Natural killer cell (primary cell): ENCODE measurements at regions not wholly inside any gene's neighbourhood (a gene's known extent, or its start where the extent isn't known, plus 50 kb on each side); places are given as distances from the start of the nearest gene placed in this dataset.

ENCODE experiments used
- ATAC-seq, 3 donors: fragments of 150-1000 bp in 2 of 3; fragments of 200-7000 bp in 1 of 3; cut with Tn5 transposase; 1 replicate in 1 of 3; 2 replicates in 2 of 3; pipeline ENCODE4 v1.10.0; 2021; ENCODE audit warnings: mild to moderate bottlenecking in 2 of 3, moderate library complexity in 2 of 3
- DNase-seq, 2 donors: peaks; one replicate each; pipeline versions ENCODE4 v3.0.0 to v3.0.0-alpha.2; 2013 to 2021; ENCODE audit warnings: mixed read lengths in 1 of 2
- H3K27ac ChIP-seq: one replicate; pipeline ENCODE4 v1.5.1; 2013; ENCODE audit warnings: mild to moderate bottlenecking, low read length
- H3K27me3 ChIP-seq: one replicate; pipeline ENCODE4 v1.6.1; 2013; ENCODE audit warnings: low read length; ENCODE audit not compliant: control insufficient read depth, insufficient read depth
- H3K36me3 ChIP-seq: one replicate; pipeline ENCODE4 v1.6.1; 2013; ENCODE audit warnings: low read length; ENCODE audit not compliant: control insufficient read depth, insufficient read depth
- H3K4me1 ChIP-seq: one replicate; pipeline ENCODE4 v1.6.1; 2013; ENCODE audit warnings: low read length; ENCODE audit not compliant: control insufficient read depth, insufficient read depth
- H3K4me3 ChIP-seq: one replicate; pipeline ENCODE4 v1.5.1; 2013; ENCODE audit warnings: low read length
- H3K9me3 ChIP-seq: one replicate; pipeline ENCODE4 v1.6.1; 2013; ENCODE audit warnings: low read length; ENCODE audit not compliant: control insufficient read depth, insufficient read depth
- H3K27ac Mint-ChIP-seq, 2 donors: one replicate each; pipeline ENCODE4 v1.8.0; 2022; ENCODE audit warnings: mild to moderate bottlenecking in 2 of 2, mixed read lengths in 2 of 2, moderate library complexity in 1 of 2
- H3K27me3 Mint-ChIP-seq, 2 donors: one replicate each; pipeline ENCODE4 v1.8.0; 2022; ENCODE audit warnings: low read depth in 2 of 2, mixed read lengths in 2 of 2
- H3K36me3 Mint-ChIP-seq: one replicate; pipeline ENCODE4 v1.8.0; 2022; ENCODE audit warnings: mixed read lengths
- H3K4me1 Mint-ChIP-seq, 2 donors: one replicate each; pipeline ENCODE4 v1.8.0; 2022; ENCODE audit warnings: mixed read lengths in 2 of 2
- H3K4me3 Mint-ChIP-seq: one replicate; pipeline ENCODE4 v1.8.0; 2022; ENCODE audit warnings: mild to moderate bottlenecking, moderate library complexity, mixed read lengths
- H3K9me3 Mint-ChIP-seq, 2 donors: one replicate each; pipeline ENCODE4 v1.8.0; 2022; ENCODE audit warnings: mixed read lengths in 2 of 2
- CTCF ChIP-seq: fragments of 200-600 bp; IDR thresholded peaks from one replicate; pipeline ENCODE4 v1.8.0; 2022; ENCODE audit warnings: antibody characterized with exemption
- WGBS: methylation state at CpG from one replicate; pipeline ENCODE4 v1.1.7; 2013; ENCODE audit warnings: missing lambda C conversion rate; ENCODE audit not compliant: insufficient coverage; 5-methylcytosine and 5-hydroxymethylcytosine counted together
- intact Hi-C: fragments of 100-400 bp; cut with micrococcal nuclease; formaldehyde crosslinking; loops from one replicate; pipeline ENCODE4 v1.14.2; 2022

GRCh38 chr2:56960581-56960980 lies 776.8 kb downstream of the CCDC85A start:
- H3K27me3 Mint-ChIP-seq: no peaks in the 10 kb centered on the region
- no peak for DNase-seq
- TF ChIP-seq CTCF: no peak
- no peak for ATAC-seq
- peaks cover 9% of the 10 kb centered on the region for H3K36me3 Mint-ChIP-seq
- intact Hi-C loops: no loop called here
- H3K4me1 Mint-ChIP-seq: no peaks in the 10 kb centered on the region
- no CpG with 5 or more reads among the region's 1 CpG for WGBS
- peaks cover 4 to 16% of the 10 kb centered on the region in 2 donors for H3K9me3 Mint-ChIP-seq
- Histone ChIP-seq H3K4me3 (no peak overlapping the region), H3K4me1 (no peaks in the 10 kb centered on the region), H3K36me3 (no peaks in the 10 kb centered on the region), H3K27me3 (no peaks in the 10 kb centered on the region), H3K27ac (no peak overlapping the region), H3K9me3 (no peaks in the 10 kb centered on the region)
- H3K4me3 Mint-ChIP-seq: no peak overlapping the region
- no peak overlapping the region for H3K27ac Mint-ChIP-seq

GRCh38 chr2:56962673-56963072 lies 778.9 kb downstream of the CCDC85A start:
- WGBS: no CpG with 5 or more reads among the region's 1 CpG
- Mint-ChIP-seq H3K9me3 (peaks cover 5 to 15% of the 10 kb centered on the region in 2 donors), H3K4me3 (no peak overlapping the region), H3K36me3 (peaks cover 5% of the 10 kb centered on the region), H3K27me3 (no peaks in the 10 kb centered on the region), H3K4me1 (no peaks in the 10 kb centered on the region), H3K27ac (no peak overlapping the region)
- no peak for DNase-seq
- no peak for TF ChIP-seq CTCF
- intact Hi-C loops: no loop called here
- ATAC-seq: no peak
- H3K4me3 ChIP-seq: no peak overlapping the region
- no peaks in the 10 kb centered on the region for H3K4me1 ChIP-seq
- H3K36me3 ChIP-seq: no peaks in the 10 kb centered on the region
- no peaks in the 10 kb centered on the region for H3K27me3 ChIP-seq
- H3K27ac ChIP-seq: no peak overlapping the region
- no peaks in the 10 kb centered on the region for H3K9me3 ChIP-seq

GRCh38 chr2:56969513-56969912 lies 785.7 kb downstream of the CCDC85A start:
- Mint-ChIP-seq H3K9me3 (peaks cover 11 to 16% of the 10 kb centered on the region in 2 donors), H3K4me1 (no peaks in the 10 kb centered on the region), H3K27me3 (no peaks in the 10 kb centered on the region), H3K4me3 (no peak overlapping the region), H3K36me3 (no peaks in the 10 kb centered on the region), H3K27ac (no peak overlapping the region)
- H3K4me1 ChIP-seq: no peaks in the 10 kb centered on the region
- H3K36me3 ChIP-seq: no peaks in the 10 kb centered on the region
- DNase-seq: no peak
- WGBS: 86% methylated on average over 3 of the region's 3 CpGs
- H3K27ac ChIP-seq: no peak overlapping the region
- H3K9me3 ChIP-seq: peaks cover 6% of the 10 kb centered on the region
- intact Hi-C loops: no loop called here
- H3K27me3 ChIP-seq: no peaks in the 10 kb centered on the region
- no peak for ATAC-seq
- H3K4me3 ChIP-seq: no peak overlapping the region
- TF ChIP-seq CTCF: no peak

GRCh38 chr2:56971383-56971974 lies 787.7 kb downstream of the CCDC85A start:
- Mint-ChIP-seq H3K4me3 (no peak overlapping the region), H3K36me3 (no peaks in the 10 kb centered on the region), H3K4me1 (no peaks in the 10 kb centered on the region), H3K9me3 (peaks cover 12 to 16% of the 10 kb centered on the region in 2 donors), H3K27ac (no peak overlapping the region), H3K27me3 (no peaks in the 10 kb centered on the region)
- Histone ChIP-seq H3K27ac (no peak overlapping the region), H3K36me3 (no peaks in the 10 kb centered on the region), H3K4me3 (no peak overlapping the region), H3K9me3 (peaks cover 6% of the 10 kb centered on the region), H3K27me3 (no peaks in the 10 kb centered on the region), H3K4me1 (no peaks in the 10 kb centered on the region)
- WGBS: no CpG with 5 or more reads among the region's 3 CpGs
- intact Hi-C loops: no loop called here
- DNase-seq (no peak), ATAC-seq (no peak)
- TF ChIP-seq CTCF: no peak
